ENCODE measurements at regions not wholly inside any gene's neighbourhood (a gene's known extent, or its start where the extent isn't known, plus 50 kb on each side); places are given as distances from the start of the nearest gene placed in this dataset.

DNA sequence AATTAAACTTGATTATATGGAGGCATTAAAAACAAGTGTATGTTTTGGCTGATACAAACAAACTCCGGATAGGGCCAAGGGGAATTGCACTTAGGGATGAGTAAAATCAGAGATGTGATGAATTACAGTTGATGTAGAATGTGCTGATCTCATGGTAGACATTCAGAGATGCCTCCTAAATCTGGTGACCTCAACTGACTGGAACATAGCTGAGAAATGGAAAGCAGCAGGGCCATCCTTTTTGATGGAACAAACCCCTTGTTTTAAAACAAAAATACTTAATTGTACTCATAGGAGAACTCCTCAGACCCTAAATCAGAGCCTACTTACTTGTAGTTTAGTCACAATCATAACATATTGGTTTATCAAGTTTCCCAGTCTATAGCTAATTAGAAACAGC is 122.8 kb downstream of the C12orf75 start:
- intact Hi-C loops (cut with DNase I): no loop called here

DNA sequence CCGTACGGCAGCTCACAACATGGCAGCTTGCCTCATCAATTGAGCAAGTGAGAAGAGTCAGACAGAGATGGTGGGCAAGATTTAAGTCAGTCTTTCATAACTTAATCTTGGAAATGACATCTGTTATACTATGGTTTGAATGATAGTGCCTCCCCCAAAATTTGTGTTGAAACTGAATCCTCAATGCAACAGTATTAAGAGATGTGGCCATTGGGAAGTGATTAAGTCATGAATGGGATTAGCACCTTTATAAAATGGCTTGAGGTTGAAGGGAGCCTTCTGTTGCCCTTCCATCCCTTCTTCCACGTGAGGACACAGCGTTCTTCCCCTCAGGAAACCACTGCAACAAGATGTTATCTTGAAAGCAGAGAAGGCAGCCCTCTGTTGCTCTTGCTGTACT is 124.2 kb downstream of the C12orf75 start:
- DNase-seq (ENCODE audit: low spot score): no peak
- intact Hi-C loops (cut with DNase I): no loop called here

More for the DNA sequence above, 122.8 kb downstream of the C12orf75 start:
- no peak for DNase-seq (ENCODE audit: low spot score)

DNA sequence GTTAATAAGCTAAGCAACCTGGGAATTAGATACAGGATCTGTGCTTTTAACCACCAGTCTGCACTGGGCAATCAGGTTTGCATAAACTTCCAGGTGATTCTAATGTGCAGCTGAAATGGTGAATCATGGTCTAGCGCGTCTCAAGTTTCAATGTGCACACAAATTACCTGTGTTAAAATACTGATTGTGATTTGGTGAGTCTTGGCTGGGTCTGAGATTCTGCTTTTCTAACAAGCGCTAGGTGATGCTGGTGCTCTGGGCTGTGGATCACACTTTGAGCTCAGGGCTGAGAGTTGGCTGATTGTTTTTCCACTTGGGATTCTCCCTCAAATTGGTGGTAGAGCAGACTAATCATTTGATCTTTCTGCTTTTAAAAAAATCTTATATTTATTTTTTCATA is 124.8 kb downstream of the C12orf75 start:
- no peak for DNase-seq (ENCODE audit: low spot score)
- intact Hi-C loops (cut with DNase I): no loop called here

DNA sequence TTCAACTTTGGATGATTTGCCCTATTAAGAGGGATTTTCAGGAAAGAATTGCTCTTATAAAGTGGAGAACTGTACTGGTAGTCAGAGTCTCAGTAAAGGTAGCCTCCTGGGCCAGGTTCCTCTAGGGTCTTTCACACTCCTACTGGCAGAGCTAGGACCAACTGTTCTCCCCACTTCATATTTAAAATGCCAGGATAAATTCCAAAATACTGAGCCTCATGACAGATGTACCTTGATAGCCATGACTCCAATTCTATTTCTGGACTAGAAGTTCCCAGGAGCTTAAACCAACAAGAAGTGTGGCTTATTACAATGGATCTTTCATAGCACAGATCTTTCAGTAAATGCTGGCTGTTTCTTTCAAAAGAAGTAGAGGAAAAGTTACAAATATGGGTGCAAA is 126.5 kb downstream of the C12orf75 start:
- intact Hi-C loops (cut with DNase I): no loop called here
- DNase-seq (ENCODE audit: low spot score): no peak

DNA sequence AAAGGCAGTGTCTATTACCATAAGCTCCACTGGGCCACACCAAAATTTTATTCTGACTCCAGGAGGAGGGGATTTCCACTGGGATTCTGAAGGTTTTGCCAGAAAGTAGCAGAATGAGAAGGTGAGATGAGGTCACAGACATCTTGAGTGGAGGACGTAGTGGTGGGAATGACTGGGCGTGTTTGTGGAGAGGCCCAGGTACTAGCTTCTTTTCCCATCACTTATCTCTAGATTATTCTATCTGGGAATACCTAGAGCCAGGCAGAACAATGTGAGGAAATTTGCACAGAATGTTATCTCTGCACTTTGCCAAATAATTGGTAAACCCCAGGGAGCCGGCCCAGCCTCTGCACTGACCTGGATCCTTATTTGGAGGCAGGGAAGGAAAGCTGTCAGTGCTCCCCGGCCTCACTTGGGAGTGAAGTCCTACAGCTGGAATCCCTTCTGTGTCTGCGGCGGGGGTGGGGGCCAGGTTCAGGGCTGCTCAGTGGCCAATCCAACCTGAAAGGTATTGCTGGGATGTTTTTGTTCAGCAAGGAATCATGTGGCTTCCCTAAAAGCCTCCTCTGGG is 129.4 kb downstream of the C12orf75 start:
- DNase-seq (ENCODE audit: low spot score): no peak
- intact Hi-C loops (cut with DNase I): no loop called here

DNA sequence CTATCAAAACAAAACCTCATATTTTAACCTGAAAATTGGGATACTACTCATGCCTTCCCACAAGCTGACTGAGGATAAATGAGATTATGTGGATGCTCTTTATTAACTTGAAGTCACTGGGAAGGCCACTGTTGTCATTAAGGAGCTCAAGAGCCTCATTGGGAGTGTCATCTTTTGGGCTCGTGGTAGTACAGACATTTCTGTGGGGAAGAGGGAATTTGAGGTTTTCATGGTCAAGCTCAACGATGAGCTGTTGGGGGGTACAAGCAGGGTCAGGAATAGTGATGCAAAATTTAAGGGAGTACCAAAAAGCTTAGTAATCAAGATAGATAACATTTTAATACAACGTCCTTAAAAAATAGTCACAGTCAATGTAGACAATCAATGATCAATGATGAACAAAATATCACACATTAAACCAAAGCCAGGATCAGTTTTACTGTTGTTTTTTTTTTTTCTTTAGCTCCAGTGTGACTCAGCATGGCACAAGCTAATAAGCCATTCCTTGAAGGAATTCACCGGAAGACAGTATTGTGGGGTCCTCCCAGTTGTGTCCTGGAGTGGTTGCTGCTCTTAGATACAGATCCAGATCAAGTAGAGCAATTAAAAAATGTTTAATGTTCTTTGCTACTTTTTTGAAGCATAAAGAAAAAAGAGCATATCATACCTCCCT is 130.9 kb downstream of the C12orf75 start:
- DNase-seq (ENCODE audit: low spot score): no peak
- intact Hi-C loops (cut with DNase I): no loop called here

DNA sequence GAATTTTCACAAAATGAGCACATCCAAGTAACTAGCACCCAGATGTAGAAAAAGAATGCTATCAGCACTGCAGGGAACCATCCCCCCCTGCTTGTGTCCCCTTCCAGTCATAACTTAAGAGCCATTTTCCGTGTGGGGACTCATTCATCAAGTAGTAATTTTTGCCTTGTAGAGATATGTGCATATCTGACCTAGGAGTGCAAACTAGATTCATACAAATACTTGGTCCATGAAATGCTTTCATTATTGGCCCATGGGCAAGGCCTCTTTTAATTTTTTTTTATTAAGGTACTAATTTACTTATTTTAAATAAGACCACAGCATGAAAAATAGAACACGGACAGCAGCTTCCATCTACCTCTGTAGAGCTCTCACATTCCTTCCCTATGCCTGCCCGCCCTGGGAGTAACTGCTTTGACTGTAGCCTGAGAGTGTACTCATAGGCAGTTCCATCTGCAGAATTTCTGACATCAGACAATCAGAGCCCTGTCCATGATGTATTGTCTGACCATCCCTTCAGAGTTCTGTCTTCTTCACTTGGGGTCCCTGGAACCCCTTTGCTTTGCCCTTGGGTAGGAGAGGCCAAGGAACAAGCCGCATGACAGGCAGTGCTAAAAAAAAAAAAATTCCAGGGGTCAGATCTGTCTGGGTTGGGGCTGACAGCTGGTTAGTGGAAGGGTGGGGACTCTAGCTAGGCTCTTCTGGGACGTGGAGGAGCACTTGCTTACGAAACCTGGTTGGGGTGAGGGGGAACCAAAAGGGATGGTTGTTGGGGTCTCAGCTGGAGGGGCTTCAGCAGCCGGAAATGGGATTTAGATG is 131.7 kb downstream of the C12orf75 start:
- intact Hi-C loops (cut with DNase I): no loop called here
- no peak for DNase-seq (ENCODE audit: low spot score)

DNA sequence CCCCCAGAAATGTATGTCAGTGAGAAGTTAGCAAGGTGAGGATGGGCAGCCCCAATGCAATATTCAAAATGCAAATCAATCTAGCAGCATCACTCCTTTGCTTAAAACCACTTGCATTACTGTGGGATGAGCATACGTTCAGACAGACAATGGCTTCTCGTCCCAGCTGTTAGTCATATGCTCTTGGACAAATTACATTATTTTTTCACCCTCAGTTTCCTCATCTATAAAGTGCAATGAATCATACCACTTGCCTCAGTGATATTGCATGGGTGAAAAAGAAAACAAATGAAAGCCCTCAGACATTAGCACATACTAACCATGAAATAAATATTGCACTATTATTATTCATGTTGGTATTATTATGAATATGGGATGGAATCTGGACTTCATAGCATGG is 132.3 kb downstream of the C12orf75 start:
- DNase-seq (ENCODE audit: low spot score): no peak
- intact Hi-C loops (cut with DNase I): no loop called here

DNA sequence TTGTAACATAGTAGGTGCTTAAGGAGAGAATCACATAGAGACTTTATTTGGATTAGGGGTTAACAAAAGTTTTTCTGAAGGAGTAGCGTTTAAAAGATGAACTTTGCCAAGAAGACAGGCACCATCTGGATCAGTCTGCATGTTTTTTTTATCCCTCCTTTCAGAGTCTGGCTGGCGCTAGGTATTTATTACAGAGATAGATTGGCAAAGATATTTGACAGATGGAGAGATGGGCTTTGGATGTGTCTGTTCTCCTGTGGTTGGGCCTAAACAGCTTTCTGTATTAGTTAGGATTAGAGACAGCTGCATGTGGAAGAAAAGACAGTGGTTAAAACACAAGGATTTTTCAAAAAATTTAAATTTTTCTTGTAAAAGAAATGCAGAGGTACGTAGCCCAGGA is 133.9 kb downstream of the C12orf75 start:
- intact Hi-C loops (cut with DNase I): no loop called here
- DNase-seq (ENCODE audit: low spot score): no peak

DNA sequence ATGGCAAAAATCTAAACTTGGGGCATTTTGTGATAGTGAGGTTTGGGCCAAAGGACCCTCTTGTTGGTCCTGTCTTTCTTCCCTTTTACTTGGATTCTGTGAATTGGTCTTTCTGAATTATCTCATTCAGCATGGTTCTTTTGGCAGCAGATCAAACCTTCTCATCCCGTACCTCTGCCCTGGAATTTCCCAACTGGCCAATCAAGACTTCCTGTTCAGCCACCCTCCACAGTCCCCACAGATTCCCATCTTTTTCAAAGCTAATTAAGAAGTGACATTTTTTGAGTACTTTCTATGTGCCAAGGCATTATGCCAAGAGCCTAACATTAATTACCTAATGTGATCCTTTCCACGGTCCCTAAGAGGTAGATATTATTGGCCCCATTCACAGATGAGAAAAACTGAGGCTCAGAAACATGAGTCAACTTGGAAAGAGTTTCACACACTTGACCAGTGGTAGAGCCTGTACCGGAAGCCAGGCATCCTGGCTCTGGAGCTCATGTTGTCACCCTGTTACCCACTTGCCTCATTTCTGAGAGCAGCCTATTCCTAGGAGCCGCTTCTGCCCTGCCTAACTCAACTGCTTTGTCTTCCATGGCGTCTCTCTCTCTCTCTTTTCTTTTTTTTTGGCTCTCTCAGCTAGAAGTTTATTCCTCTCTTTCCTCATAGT is 135.9 kb downstream of the C12orf75 start:
- no peak for DNase-seq (ENCODE audit: low spot score)
- intact Hi-C loops (cut with DNase I): no loop called here

DNA sequence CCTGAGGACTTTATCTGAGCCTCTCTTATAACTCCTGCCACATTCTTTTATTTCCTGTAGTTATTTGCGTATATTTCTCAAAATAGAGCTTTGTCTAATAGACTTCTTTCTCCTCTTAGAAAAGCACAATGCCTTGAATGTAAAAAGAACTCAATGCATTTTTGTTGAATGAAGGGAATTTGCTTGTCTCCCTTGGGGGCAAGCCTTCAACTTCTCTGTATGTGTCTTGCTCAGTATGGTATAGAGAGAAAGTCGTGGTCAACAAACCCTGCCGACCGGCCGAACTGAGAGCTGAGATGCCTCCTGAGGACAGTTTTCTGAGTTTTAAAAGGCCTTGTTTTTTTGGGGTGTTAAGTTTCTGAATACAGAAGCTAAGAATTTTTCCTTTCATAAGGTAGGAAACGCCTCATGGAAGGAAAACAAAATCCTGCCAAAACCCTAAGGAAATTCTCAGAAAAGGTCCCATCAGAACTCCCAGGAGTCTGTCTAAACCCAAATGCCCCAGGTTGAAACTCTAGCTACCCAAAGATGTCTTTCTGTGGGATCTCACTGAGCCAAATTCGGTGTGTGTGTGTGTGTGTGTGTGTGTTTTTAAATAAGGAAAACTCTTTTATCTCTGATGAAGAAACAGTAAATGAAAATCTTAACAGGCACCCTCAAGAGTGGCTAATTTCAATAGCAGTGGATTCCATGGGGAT is 136.6 kb downstream of the C12orf75 start:
- intact Hi-C loops (cut with DNase I): no loop called here

DNA sequence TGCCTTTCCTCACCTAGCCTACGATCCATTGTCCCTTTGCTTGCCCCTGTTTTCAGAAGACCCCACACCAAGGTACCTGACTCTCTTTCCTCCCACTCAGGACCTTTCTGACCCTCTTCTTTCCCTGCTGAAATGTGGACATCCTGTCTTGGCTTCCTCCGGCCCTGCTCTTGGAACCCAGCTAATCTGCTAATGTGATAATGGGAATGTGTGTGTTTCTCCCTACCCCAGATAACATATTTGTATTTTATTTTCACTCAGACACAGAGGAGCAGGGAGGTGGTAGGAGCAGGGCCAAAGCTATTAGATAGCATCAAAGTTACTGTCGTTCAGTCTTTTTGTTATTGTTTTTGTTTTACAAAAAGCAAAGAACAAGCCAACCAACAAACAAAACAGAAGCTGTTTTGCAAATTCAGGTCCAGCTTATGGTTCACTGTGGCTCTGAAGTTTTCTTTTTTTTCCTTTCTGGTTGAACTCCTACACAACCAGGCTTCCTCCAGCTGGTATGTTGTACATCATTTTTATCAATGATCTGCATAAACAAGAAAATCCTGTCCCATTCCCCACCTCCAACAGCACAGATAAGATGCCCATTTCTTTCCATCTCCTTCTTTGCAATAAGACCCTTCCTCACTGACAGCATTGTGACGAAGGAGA is 137.3 kb downstream of the C12orf75 start:
- no peak for DNase-seq (ENCODE audit: low spot score)
- intact Hi-C loops (cut with DNase I): no loop called here

More for the DNA sequence above, 136.6 kb downstream of the C12orf75 start:
- DNase-seq (ENCODE audit: low spot score): no peak

DNA sequence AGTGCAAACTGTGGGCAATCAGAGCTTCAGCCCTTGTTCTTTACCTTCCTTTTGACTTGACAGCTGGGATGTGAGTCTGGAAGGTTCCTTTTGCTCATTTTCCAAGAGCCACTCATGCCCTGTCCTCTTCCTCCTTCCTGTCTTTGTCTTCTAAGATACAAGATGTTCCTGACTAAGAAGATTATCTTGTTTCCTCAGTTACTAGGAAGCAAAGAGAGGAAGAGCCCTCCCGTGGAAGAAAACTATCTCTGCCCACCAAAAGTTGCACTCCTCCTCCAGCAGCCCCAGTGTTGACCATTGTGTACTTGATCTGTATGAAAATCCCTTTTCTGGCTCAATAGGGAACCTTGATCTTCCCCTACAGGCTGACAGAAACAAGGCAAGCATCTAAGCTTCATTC is 138.0 kb downstream of the C12orf75 start:
- no peak for DNase-seq (ENCODE audit: low spot score)
- intact Hi-C loops (cut with DNase I): no loop called here

DNA sequence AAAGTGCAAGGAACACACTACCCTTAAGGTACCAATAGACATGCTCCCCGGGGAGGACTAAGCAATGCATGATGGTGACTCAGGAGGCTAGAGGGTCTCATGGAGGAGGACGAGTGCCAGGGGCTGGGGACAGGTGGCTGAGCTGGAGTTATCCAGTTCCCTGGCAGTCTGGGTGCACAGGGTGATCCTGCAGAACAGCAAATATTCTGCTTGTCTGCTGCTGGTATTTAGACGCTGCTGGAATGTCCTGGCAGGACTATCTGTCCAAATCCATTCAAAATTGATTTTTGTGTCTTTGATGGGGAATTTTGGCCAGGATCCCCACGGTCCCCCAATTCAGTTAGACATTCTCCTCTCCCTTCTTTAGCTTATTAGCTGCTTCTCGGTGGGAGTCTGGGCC is 138.7 kb downstream of the C12orf75 start:
- intact Hi-C loops (cut with DNase I): no loop called here
- DNase-seq (ENCODE audit: low spot score): no peak

DNA sequence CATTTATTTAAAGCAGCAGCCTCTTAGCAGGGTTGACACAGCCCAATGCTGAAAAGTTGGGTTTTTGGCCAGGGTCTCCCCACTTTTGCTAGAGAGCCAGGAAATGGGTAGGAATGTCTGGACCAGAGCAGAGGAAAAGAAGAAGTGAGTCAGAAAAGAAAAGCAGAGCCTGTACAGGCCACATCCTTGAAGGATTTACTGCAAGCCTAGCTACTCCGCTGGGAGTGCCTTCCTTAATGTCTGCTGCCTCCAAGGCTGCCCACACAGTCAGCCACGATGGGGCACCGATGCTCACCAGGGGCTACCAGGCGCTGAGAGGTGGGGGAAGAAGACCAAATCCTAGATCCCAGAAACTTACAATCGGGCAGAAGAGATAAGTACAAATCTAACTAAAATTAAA is 139.2 kb downstream of the C12orf75 start:
- DNase-seq (ENCODE audit: low spot score): no peak
- intact Hi-C loops (cut with DNase I): no loop called here

DNA sequence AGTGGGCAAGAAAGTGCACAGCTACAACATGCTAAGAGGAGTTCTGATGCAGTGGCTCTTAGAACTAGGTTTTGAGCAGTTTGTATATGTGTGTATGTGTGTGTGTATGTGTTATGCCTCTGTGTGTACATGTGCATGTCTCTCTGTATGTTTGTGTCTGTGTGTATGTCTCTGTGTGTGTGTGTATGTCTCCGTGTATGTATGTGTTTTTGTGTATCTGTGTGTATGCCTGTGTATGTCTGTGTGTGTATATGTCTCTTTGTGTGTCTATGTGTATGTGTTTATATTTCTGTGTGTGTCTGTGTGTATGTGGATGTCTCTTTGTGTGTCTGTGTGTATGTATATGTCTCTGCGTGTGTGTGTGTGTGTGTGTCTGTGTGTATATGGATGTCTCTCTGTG is 139.6 kb downstream of the C12orf75 start:
- no peak for DNase-seq (ENCODE audit: low spot score)
- intact Hi-C loops (cut with DNase I): no loop called here

DNA sequence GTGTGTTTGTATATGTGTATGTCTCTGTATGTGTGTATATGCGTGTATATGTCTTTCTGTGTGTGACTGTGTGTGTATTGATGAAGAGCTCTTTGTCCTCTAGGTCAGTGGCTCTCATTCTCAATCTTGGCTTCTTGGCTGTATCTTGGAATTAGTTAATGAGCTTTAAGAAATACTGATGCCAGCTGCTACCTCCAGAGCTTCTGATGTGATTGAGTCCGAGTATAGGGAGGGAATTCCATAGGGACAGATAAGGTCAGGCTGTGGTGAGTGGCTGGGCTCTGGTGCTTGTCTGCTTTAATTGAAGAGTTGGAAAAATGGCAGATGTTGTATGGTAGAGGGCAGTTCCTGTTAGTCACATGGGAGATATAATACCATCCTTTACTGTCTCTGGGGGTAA is 140.1 kb downstream of the C12orf75 start:
- DNase-seq (ENCODE audit: low spot score): no peak
- intact Hi-C loops (cut with DNase I): no loop called here

DNA sequence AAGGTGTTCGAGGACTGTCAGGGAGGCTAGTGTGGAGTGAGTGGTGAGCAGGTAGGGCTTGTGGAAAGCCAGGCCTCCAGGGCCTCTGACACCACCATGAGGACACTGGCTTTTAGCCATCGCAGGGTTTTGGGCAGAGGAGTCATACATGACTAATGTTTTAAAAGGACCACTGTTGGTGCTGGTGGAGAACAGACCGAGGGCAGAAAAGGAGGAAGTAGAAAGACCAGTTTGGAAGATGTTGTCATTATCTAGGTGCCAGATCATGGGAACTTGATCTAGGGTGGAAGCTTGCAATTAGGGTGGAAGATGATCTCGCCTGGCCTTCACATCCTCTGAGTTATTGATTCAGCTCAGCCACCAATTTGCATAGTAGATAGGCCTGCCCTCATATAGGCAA is 144.2 kb downstream of the C12orf75 start:
- no peak for DNase-seq (ENCODE audit: low spot score)
- intact Hi-C loops (cut with DNase I): no loop called here

DNA sequence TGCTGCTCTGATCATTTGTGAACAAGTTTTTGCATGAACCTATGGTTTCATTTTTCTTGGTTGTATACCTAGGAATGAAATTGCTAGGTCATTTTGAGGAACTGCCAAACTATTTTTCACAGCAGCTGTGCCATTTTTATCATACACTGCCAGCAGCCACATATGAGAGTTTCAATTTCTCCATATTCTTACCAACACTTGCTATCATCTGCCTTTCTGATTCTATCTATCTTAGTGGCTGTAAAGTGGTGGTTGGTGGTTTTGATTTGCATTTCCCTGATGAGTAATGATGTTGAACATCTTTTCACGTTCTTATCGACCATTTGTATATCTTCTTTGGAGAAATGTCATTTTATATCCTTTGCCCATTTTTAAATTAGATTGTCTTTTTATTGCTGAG is 146.1 kb downstream of the C12orf75 start:
- no peak for DNase-seq (ENCODE audit: low spot score)
- intact Hi-C loops (cut with DNase I): no loop called here

All from posterior vena cava (tissue), 2 donors.